Left ventricle myocardium superior (tissue), 1 donor: ENCODE measurements at regions not wholly inside any gene's neighbourhood (a gene's known extent, or its start where the extent isn't known, plus 50 kb on each side); places are given as distances from the start of the nearest gene placed in this dataset.

Experiments
- ATAC-seq: fragments of 200-7000 bp; cut with Tn5 transposase; one replicate; pipeline ENCODE4 v1.9.1; 2020; ENCODE audit warnings: mild to moderate bottlenecking, moderate library complexity
- DNase-seq: peaks from one replicate; pipeline ENCODE4 v3.0.0-alpha.2; 2020
- intact Hi-C: fragments of 100-400 bp; cut with micrococcal nuclease; formaldehyde crosslinking; loops from one replicate; pipeline ENCODE4 v1.11.0; 2022
- donor health status: DM: no; HTN: yes; CAD: no; lungs with severe emphysema.

GRCh38 chr10:3853016-3853415 is 68.0 kb upstream of the KLF6 start:
- no peak for ATAC-seq
- DNase-seq = no peak
- intact Hi-C loops = no loop called here

DNA sequence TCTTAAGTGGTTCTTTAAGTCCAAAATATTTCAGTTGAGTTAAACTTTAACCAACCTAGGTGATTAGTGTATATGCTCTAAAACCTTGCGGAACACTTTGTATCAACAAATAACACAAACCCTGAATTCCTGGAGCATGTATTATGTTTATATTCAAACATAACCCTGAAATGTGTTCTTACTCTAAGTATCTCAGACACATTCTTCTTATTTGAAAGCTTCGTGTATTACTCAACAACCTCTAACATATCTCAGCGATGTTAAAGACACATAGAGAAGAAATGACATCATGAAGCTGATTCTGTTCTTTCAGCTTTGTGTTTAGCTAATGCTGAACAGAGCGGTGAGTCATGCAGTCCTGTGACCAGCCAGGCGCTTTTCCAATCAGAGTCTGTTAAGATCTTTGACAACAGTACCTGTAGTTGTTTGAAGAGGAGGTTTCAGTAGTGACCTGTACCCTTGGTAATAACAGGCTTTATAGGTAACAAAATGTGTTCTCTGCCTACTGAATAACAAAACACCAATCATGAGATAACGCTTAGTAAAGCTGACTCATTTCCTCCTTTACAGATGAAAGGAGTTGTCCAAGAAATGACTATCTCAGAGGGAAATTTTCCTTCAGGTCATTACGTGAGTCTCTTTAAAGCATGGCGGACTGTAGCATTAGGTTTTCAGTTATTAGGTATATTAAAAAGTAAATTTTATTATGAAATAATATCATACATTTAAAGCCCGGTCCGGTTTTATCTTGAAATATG is 67.3 kb upstream of the KLF6 start:
- DNase-seq = peak; percentile 46

GRCh38 chr10:3850999-3851937 is 66.3 kb upstream of the KLF6 start:
- DNase-seq (no peak), ATAC-seq (peak; percentile 57)
- intact Hi-C loops = no loop called here

More for the DNA sequence above, 67.3 kb upstream of the KLF6 start:
- ATAC-seq = peak; percentile 85
- intact Hi-C loops = no loop called here

DNA sequence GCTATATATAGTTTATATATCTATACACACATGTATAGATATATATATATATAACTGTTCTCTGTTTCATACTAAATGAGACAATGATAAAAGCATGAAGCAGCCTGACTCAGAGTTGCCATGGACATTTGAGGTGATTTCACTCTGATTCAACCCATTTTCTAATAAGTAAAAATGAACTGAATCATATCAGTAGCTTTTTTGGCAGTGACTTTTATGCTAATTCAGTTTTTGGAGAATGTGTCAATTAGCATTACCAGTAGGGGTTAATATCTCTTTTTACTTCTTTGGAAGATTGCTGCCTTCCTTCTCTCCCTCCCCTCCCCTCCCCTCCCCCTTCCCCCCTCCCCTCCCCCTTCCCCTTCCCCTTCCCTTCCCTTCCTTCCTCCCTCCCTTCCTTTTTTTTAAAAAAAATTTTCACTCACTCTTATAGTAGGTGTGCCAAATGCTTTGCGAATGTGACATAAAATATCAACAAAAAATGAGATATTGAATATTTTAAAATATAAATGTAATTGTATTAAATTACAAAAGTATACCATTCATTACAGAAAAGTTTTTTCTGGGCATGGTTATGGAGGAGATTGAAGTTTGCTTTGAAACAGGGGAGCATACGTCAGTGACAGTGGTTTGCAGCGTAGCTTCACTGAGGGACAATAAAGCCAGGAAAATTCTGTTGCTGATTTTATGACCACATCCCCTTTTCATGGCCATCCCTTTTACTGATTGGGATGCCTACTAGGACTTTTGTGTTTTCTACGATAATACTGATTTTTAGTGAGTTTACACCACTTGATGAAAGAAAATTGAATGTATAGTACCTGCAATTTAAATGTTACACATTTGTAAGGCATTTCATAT is 64.0 kb upstream of the KLF6 start:
- ATAC-seq = no peak
- DNase-seq = no peak
- intact Hi-C loops = no loop called here

DNA sequence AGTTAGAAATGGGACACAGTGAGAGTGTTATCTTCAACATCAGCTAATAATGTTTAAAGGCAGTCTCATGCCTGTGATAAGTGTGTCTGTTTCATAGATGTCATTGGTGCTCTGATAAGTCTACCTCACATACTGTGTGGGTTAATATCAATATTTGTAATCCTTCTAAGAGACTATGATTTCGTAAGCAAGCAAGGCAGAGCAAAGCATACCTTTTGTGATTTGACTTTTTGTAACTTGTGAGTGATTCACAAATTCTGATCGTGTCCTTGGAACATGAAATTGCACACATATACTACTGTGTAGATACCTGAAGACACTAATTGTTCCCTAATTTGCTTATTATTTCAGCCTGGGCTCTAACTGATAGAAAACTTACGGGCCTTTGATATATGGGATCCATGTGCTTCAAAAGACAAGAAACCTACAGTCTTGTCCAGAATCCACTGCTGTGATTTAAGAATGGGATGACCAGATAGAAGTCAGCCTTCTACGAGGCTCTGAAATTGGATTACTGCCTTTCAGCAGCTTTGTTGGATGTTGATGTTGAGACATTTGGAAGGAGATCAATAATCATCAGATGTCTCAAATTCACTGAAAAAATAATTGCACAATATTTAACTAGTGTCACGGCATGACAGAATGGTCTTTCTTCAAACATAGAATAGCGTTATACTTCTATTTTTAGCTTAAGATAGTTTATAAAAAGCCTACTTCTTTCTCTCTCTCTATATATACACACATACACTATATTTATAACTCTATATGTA is 63.2 kb upstream of the KLF6 start:
- ATAC-seq (no peak), DNase-seq (no peak)
- intact Hi-C loops = no loop called here

GRCh38 chr10:3846736-3847135 is 61.7 kb upstream of the KLF6 start:
- DNase-seq (no peak), ATAC-seq (no peak)
- intact Hi-C loops = no loop called here

- ATAC-seq (no peak), DNase-seq (no peak)
- intact Hi-C loops = no loop called here
Measured at GRCh38 chr10:3844491-3845025, 59.5 kb upstream of the KLF6 start.

GRCh38 chr10:3838460-3839437 is 53.7 kb upstream of the KLF6 start:
- DNase-seq (no peak), ATAC-seq (no peak)
- intact Hi-C loops = no loop called here

GRCh38 chr10:3837647-3838459 is 52.8 kb upstream of the KLF6 start:
- peak; percentile 38 for ATAC-seq
- intact Hi-C loops = no loop called here

GRCh38 chr10:3836222-3836820 is 51.3 kb upstream of the KLF6 start:
- ATAC-seq (no peak), DNase-seq (no peak)
- intact Hi-C loops = no loop called here

More at GRCh38 chr10:3837647-3838459, 52.8 kb upstream of the KLF6 start:
- no peak for DNase-seq

GRCh38 chr10:3835770-3836169 is 50.8 kb upstream of the KLF6 start:
- ATAC-seq (peak; percentile 84), DNase-seq (no peak)
- intact Hi-C loops = no loop called here

- no peak for ATAC-seq
- no peak for DNase-seq
- intact Hi-C loops = no loop called here
Measured at GRCh38 chr10:3834947-3835346, 49.9 kb upstream of the KLF6 start.
